Peyer's patch (tissue), 4 donors: ENCODE measurements at regions not wholly inside any gene's neighbourhood (a gene's known extent, or its start where the extent isn't known, plus 50 kb on each side); places are given as distances from the start of the nearest gene placed in this dataset.
"Not testable (repeated sequence)": the region's sequence is repeated elsewhere in the genome, so short reads cannot be mapped to it uniquely, and the experiment has no call there.

ENCODE experiments used
- DNase-seq, 3 donors: peaks; one replicate each; pipeline ENCODE4 v3.0.0-alpha.2; 2017 to 2019
- H3K27ac ChIP-seq, 4 donors: fragments of 200-600 bp; sonication (generic); one replicate each; pipeline ENCODE4 v1.5.1; 2016 to 2019
- H3K27me3 ChIP-seq, 2 donors: fragments of 200-600 bp; sonication (generic); one replicate each; pipeline ENCODE4 v1.5.1; 2019
- H3K36me3 ChIP-seq, 3 donors: fragments of 200-600 bp; sonication (generic); one replicate each; pipeline ENCODE4 v1.5.1; 2016 to 2019
- H3K4me1 ChIP-seq, 4 donors: fragments of 200-600 bp; sonication (generic); one replicate each; pipeline ENCODE4 v1.5.1; 2016 to 2019
- H3K4me3 ChIP-seq, 4 donors: fragments of 200-600 bp; sonication (generic); 1 replicate in 3 of 4; 2 replicates in 1 of 4; pipeline ENCODE4 v1.5.1; 2016 to 2019; ENCODE audit warnings: mild to moderate bottlenecking in 1 of 4
- H3K9me3 ChIP-seq, 4 donors: fragments of 200-600 bp; sonication (generic); one replicate each; pipeline ENCODE4 v1.5.1; 2016 to 2019; ENCODE audit warnings: mild to moderate bottlenecking in 1 of 4
- CTCF ChIP-seq, 6 experiments: fragments of 450-650 bp in 4 of 6; fragments of 200-600 bp in 2 of 6; sonication (generic) in 1 of 6; IDR thresholded peaks; one replicate each; pipeline ENCODE4 v1.5.1; 2017 to 2019; ENCODE audit warnings: antibody characterized with exemption in 6 of 6, mild to moderate bottlenecking in 3 of 6, moderate library complexity in 1 of 6
- POLR2A ChIP-seq, 2 donors: fragments of 450-650 bp; IDR thresholded peaks; one replicate each; pipeline ENCODE4 v1.5.1; 2017; ENCODE audit warnings: antibody characterized with exemption in 2 of 2, mild to moderate bottlenecking in 2 of 2, moderate library complexity in 2 of 2

GRCh38 chr3:75296858-75297257 is 367.3 kb upstream of the FRG2C start:
- TF ChIP-seq CTCF (IDR thresholded peaks at IDR 0.05) (no peak), POLR2A (IDR thresholded peaks at IDR 0.05) (no peak)
- no peak overlapping the region for H3K27ac ChIP-seq
- no peaks in the 10 kb centered on the region for H3K27me3 ChIP-seq
- no peaks in the 10 kb centered on the region for H3K36me3 ChIP-seq
- no peak overlapping the region for H3K4me3 ChIP-seq
- no peak for DNase-seq
- H3K9me3 ChIP-seq, result no peaks in the 10 kb centered on the region
- no peaks in the 10 kb centered on the region for H3K4me1 ChIP-seq

DNA sequence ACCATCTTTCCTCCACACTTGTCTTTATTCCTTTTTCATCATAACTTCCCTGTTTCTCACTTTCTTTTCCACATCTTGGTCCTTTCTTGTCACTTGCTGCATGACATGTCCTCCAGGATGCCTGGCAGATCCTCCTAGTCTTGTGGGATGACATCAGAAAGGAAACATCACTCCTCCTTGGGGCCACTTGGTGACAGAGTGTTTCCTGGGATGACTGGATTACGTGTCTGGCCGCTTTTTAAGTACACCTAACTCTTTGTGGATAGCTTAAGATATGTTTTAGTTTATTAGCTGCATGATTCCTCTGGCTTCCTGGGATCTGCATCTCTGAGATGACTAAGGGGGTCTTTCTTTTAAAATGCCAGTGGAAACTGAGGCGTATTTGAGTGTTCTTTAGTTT is 363.5 kb upstream of the FRG2C start:
- Histone ChIP-seq H3K4me1 (no peaks in the 10 kb centered on the region), H3K27ac (no peak overlapping the region), H3K27me3 (no peaks in the 10 kb centered on the region), H3K36me3 (no peaks in the 10 kb centered on the region), H3K9me3 (no peaks in the 10 kb centered on the region), H3K4me3 (no peak overlapping the region)
- no peak for DNase-seq
- no peak for TF ChIP-seq CTCF (IDR thresholded peaks at IDR 0.05)
- no peak for TF ChIP-seq POLR2A (IDR thresholded peaks at IDR 0.05)

GRCh38 chr3:75301050-75301449 is 363.1 kb upstream of the FRG2C start:
- H3K4me3 ChIP-seq, H3K4me1 ChIP-seq, H3K36me3 ChIP-seq, H3K27ac ChIP-seq, DNase-seq, H3K9me3 ChIP-seq, H3K27me3 ChIP-seq: not testable (repeated sequence)

GRCh38 chr3:75303741-75304140 is 360.4 kb upstream of the FRG2C start:
- H3K27ac ChIP-seq, result no peak overlapping the region
- no peak overlapping the region for H3K4me3 ChIP-seq
- no peaks in the 10 kb centered on the region for H3K4me1 ChIP-seq
- H3K36me3 ChIP-seq, result no peaks in the 10 kb centered on the region
- no peaks in the 10 kb centered on the region for H3K27me3 ChIP-seq
- no peak for TF ChIP-seq CTCF (IDR thresholded peaks at IDR 0.05)
- no peak for TF ChIP-seq POLR2A (IDR thresholded peaks at IDR 0.05)
- no peak for DNase-seq
- H3K9me3 ChIP-seq, result no peaks in the 10 kb centered on the region

DNA sequence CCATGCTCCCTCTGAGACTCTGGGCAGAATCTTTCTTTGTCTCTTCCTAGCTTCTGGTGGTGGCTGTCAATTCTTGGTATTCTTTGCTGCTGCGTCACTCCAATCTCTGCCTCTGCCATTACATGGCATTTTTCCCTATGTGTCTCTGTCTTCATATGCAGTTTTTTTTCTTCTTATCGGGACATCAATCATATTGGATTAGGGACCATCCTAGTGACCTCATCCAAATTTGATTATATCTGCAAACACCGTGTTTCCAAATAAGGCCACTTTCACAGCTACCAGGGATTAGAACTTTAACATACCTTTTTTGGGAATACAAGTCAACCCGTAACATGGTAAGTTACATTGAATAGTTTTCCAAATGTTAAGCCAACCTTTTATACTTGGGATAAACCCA is 358.2 kb upstream of the FRG2C start:
- no peaks in the 10 kb centered on the region for H3K27me3 ChIP-seq
- H3K36me3 ChIP-seq, result no peaks in the 10 kb centered on the region
- H3K4me3 ChIP-seq, result no peak overlapping the region
- DNase-seq, result no peak
- no peaks in the 10 kb centered on the region for H3K9me3 ChIP-seq
- H3K27ac ChIP-seq, result no peak overlapping the region
- TF ChIP-seq POLR2A (IDR thresholded peaks at IDR 0.05) (no peak), CTCF (IDR thresholded peaks at IDR 0.05) (no peak)
- H3K4me1 ChIP-seq, result no peaks in the 10 kb centered on the region

GRCh38 chr3:75311306-75311705 is 352.8 kb upstream of the FRG2C start:
- H3K36me3 ChIP-seq, DNase-seq, H3K27me3 ChIP-seq, H3K4me1 ChIP-seq, H3K27ac ChIP-seq, H3K4me3 ChIP-seq, H3K9me3 ChIP-seq: not testable (repeated sequence)

GRCh38 chr3:75312469-75312868 is 351.7 kb upstream of the FRG2C start:
- not testable (repeated sequence) for DNase-seq, H3K4me3 ChIP-seq, H3K9me3 ChIP-seq, H3K36me3 ChIP-seq, H3K27ac ChIP-seq, H3K4me1 ChIP-seq, H3K27me3 ChIP-seq

DNA sequence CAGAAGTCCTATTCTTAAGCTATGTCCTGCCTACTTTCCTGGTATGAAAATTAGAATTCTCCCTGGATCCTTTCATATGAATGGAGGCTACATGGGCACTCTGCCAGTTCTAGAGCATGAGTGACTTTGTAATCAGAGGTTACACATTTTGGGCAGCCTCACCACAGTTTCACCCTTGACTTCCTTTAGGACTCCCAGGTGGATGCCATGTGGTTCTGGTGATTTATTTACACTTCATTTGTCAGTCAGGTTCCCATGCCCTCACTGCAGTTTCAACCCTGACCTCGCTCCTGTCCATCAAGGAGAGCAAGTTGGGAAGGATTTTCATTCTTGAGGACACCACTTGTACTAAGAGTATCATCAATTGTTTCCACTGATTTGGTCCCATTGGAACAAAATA is 344.4 kb upstream of the FRG2C start:
- H3K4me1 ChIP-seq, DNase-seq, H3K27ac ChIP-seq, H3K9me3 ChIP-seq, H3K36me3 ChIP-seq, H3K27me3 ChIP-seq, H3K4me3 ChIP-seq: not testable (repeated sequence)
